H1 (cell line): ENCODE measurements at regions not wholly inside any gene's neighbourhood (a gene's known extent, or its start where the extent isn't known, plus 50 kb on each side); places are given as distances from the start of the nearest gene placed in this dataset.

Experiments
- BACH1 ChIP-seq: IDR thresholded peaks from 2 replicates; pipeline ENCODE4 v1.6.1; 2012; ENCODE audit warnings: low read length, improper control_type of control experiment
- CBX8 ChIP-seq: fragments of 300-800, 300-1000 bp; sonication (generic); IDR thresholded peaks from 2 replicates; pipeline ENCODE4 v1.7.1; 2016; ENCODE audit warnings: low read depth, low read length, borderline replicate concordance
- FOSL1 ChIP-seq: IDR thresholded peaks from 2 replicates; pipeline ENCODE4 v1.6.1; 2011; ENCODE audit warnings: mild to moderate bottlenecking, low read depth, low read length, moderate library complexity; ENCODE audit not compliant: insufficient read depth
- RBBP5 ChIP-seq: IDR thresholded peaks from 2 replicates; pipeline ENCODE4 v1.7.1; 2012; ENCODE audit warnings: low read depth, mild to moderate bottlenecking, inconsistent platforms, low read length, moderate library complexity, borderline replicate concordance

- no peak for TF ChIP-seq RBBP5
- no peak for TF ChIP-seq CBX8
- TF ChIP-seq BACH1, result no peak
- no peak for TF ChIP-seq FOSL1
These were observed 365.7 kb upstream of the PRR16 start (continued) for GRCh38 chr5:120098426-120098825.
